ENCODE measurements at regions not wholly inside any gene's neighbourhood (a gene's known extent, or its start where the extent isn't known, plus 50 kb on each side); places are given as distances from the start of the nearest gene placed in this dataset.

- H3K4me3 ChIP-seq = no peak overlapping the region
These were observed 1261.3 kb upstream of the SPRY2 start for GRCh38 chr13:81602241-81602640.

GRCh38 chr13:81597101-81597500, 1256.2 kb upstream of the SPRY2 start:
- WGBS, 4 donors = 56 to 71% (median 60%) methylated on average over 1 of the region's 1 CpG
- Histone ChIP-seq H3K4me3 (no peak overlapping the region), H3K4me1 (replicated peaks in 1 of 2) (no peaks in the 10 kb centered on the region), H3K36me3 (replicated peaks in 1 of 2) (no peaks in the 10 kb centered on the region), H3K27ac (no peak overlapping the region), H3K9me3 (replicated peaks in 1 of 3) (no peaks in the 10 kb centered on the region), H3K27me3 (no peaks in the 10 kb centered on the region)
- intact Hi-C loops (cut with DNase I) = no loop called here
- TF ChIP-seq POLR2A (IDR thresholded peaks at IDR 0.05) = no peak
- DNase-seq = no peak

More at GRCh38 chr13:81602241-81602640, 1261.3 kb upstream of the SPRY2 start:
- DNase-seq = no peak
- H3K27me3 ChIP-seq = no peaks in the 10 kb centered on the region
- H3K27ac ChIP-seq = no peak overlapping the region
- no peaks in the 10 kb centered on the region for H3K4me1 ChIP-seq (replicated peaks in 1 of 2)
- intact Hi-C loops (cut with DNase I) = no loop called here
- TF ChIP-seq, protein P1, sequence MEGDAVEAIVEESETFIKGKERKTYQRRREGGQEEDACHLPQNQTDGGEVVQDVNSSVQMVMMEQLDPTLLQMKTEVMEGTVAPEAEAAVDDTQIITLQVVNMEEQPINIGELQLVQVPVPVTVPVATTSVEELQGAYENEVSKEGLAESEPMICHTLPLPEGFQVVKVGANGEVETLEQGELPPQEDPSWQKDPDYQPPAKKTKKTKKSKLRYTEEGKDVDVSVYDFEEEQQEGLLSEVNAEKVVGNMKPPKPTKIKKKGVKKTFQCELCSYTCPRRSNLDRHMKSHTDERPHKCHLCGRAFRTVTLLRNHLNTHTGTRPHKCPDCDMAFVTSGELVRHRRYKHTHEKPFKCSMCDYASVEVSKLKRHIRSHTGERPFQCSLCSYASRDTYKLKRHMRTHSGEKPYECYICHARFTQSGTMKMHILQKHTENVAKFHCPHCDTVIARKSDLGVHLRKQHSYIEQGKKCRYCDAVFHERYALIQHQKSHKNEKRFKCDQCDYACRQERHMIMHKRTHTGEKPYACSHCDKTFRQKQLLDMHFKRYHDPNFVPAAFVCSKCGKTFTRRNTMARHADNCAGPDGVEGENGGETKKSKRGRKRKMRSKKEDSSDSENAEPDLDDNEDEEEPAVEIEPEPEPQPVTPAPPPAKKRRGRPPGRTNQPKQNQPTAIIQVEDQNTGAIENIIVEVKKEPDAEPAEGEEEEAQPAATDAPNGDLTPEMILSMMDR (IDR thresholded peaks at IDR 0.05) = no peak
- TF ChIP-seq POLR2A (IDR thresholded peaks at IDR 0.05) = no peak
- no peaks in the 10 kb centered on the region for H3K9me3 ChIP-seq (replicated peaks in 1 of 3)
- H3K36me3 ChIP-seq (replicated peaks in 1 of 2) = no peaks in the 10 kb centered on the region

GRCh38 chr13:81596224-81596753, 1255.4 kb upstream of the SPRY2 start:
- no peaks in the 10 kb centered on the region for H3K9me3 ChIP-seq (replicated peaks in 1 of 3)
- no peak for TF ChIP-seq POLR2A (IDR thresholded peaks at IDR 0.05)
- TF ChIP-seq, protein P1 (IDR thresholded peaks at IDR 0.05) = no peak
- no peak overlapping the region for H3K27ac ChIP-seq
- H3K36me3 ChIP-seq (replicated peaks in 1 of 2) = no peaks in the 10 kb centered on the region
- H3K4me1 ChIP-seq (replicated peaks in 1 of 2) = no peaks in the 10 kb centered on the region
- H3K4me3 ChIP-seq = no peak overlapping the region
- WGBS, 4 donors = 58 to 59% (median 58%) methylated on average over 2 of the region's 2 CpGs
- DNase-seq = no peak
- intact Hi-C loops (cut with DNase I) = no loop called here
- H3K27me3 ChIP-seq = no peaks in the 10 kb centered on the region

DNA sequence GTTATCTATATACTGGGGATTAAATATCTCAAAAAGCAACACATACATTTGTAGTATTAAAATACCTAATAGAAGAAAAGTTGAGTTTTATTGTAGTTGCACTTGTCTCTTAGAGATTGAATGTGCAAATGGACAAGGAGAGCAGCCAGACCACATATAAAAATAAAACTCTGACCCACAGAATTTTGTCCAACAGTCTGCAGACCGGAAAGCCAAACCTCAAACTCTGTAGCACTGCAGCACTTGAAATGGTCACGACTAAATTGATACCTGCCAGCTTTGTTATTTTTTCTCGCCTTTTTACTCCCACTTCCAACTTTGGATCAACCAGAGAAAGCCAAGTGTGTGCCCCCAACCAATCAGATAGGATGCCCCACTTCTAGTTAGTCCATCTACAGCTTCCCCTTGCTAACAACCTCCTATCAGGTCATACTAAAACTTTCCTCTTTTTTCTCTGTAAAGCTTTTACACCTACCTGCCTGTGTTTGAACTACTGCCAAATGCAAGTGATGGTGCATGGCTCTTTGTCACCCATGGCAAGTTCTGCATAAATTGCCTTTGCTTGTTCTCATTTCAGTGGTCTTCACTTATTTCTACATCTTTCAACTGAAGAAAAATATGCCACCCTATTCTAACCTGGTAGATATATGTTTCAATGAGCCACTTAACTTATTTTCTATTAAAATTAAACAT, 1250.7 kb upstream of the SPRY2 start:
- Histone ChIP-seq H3K9me3 (replicated peaks in 1 of 3) (peaks cover 0 to 10% (median 0%) of the 10 kb centered on the region in 3 donors), H3K27ac (no peak overlapping the region), H3K4me3 (no peak overlapping the region), H3K4me1 (replicated peaks in 1 of 2) (no peaks in the 10 kb centered on the region), H3K36me3 (replicated peaks in 1 of 2) (no peaks in the 10 kb centered on the region), H3K27me3 (no peaks in the 10 kb centered on the region)
- no peak for TF ChIP-seq POLR2A (IDR thresholded peaks at IDR 0.05)
- TF ChIP-seq, protein P1 (IDR thresholded peaks at IDR 0.05) = no peak
- intact Hi-C loops (cut with DNase I) = no loop called here
- no peak for DNase-seq
- 63 to 73% (median 66%) methylated on average over 3 of the region's 3 CpGs for WGBS, 4 donors

GRCh38 chr13:81582381-81582780, 1241.5 kb upstream of the SPRY2 start:
- Histone ChIP-seq H3K9me3 (replicated peaks in 1 of 3) (no peaks in the 10 kb centered on the region), H3K4me1 (replicated peaks in 1 of 2) (no peaks in the 10 kb centered on the region), H3K36me3 (replicated peaks in 1 of 2) (no peaks in the 10 kb centered on the region), H3K4me3 (no peak overlapping the region), H3K27me3 (no peaks in the 10 kb centered on the region), H3K27ac (no peak overlapping the region)
- no peak for TF ChIP-seq POLR2A (IDR thresholded peaks at IDR 0.05)
- TF ChIP-seq, protein P1 (IDR thresholded peaks at IDR 0.05) = no peak
- DNase-seq = no peak
- intact Hi-C loops (cut with DNase I) = no loop called here
